Stimulated activated CD8-positive, alpha-beta memory T cell treated with anti-CD3 and anti-CD28 coated beads, Interleukin-15, amount 100 ng/mL, for 1 hour (primary cell): ENCODE measurements at regions not wholly inside any gene's neighbourhood (a gene's known extent, or its start where the extent isn't known, plus 50 kb on each side); places are given as distances from the start of the nearest gene placed in this dataset.
"Not testable (repeated sequence)": the region's sequence is repeated elsewhere in the genome, so short reads cannot be mapped to it uniquely, and the experiment has no call there.

Source experiments
- DNase-seq: peaks from one replicate; pipeline ENCODE4 v3.0.0-alpha.2; 2020; ENCODE audit warnings: low read depth

DNA sequence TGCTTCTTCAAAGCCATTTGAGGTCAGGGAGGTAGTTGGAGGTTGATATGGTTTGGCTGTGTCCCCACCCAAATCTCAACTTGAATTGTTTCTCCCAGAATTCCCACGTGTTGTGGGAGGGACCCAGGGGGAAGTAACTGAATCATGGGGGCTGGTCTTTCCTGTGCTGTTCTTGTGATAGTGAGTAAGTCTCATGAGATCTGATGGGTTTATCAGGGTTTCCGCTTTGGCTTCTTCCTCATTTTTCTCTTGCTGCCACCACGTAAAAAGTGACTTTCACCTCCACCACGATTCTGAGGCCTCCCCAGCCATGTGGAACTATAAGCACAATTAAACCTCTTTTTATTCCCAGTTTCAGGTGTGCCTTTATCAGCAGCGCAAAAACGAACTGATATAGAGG, 62.5 kb upstream of the NFE2L3 start:
- not testable (repeated sequence) for DNase-seq

DNA sequence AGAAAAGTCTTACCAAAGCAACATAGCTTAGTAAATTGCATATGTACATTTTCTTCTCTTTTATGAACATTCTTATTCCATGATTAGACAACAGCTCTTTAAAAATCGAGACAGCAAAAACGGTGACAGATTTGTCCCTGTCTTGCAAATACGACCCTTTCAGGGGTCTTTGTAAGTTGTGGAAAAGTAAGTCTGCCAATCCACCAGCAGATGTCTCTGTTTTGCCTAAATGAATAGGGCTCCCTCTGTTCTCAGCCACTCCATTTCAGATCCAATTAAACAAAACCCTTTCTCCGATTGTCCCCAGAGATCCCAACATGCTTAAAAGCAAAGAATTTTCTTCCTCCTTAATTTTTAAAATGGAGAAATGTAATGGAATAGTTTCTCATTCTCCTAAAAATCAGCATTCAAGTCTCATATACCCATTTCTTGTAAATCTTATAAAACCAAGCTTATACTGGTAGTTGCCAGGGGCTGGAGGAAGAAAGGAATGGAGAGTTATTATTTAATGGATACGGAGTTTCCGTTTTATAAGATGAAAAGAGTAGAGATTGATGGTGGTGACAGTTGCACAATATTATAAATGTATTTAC, 61.0 kb upstream of the NFE2L3 start:
- no peak for DNase-seq

DNA sequence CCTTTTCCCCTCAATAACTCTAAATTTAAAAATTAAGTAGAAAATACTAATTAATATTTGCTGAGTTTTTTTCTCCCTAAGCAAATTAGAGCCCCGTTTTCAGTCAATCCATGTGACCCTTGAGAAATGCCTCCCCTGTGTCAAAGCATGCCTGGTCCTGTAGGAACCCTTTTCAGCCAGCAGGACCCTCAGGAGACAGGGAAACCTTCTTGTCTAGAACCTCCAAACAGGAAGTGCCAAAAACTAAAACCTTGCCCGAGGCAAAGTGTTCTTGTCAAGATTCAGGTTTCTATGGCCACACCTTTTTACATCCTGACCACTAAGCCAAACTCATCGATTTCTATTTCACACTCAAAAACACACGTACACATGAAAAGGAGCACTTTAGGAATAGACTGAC, 60.1 kb upstream of the NFE2L3 start:
- DNase-seq: no peak

DNA sequence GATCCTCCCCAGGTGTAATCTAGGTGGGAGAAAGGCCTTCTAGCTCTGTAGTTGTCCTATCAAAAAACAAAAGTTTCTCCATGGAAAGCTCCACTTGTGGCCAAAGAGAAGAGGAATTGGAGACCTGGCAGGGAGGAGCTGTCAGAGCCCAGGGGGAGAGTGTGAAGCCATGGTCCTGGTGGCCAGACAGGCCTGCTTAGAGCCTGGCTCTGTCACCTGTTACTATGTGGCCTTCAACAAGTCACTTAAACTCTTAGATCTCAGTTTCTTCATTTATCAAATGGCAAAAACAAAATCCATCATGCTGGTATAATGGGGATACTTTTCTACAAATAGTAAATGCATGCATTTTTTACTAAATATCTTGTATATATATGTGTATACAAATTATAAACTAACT, 59.0 kb upstream of the NFE2L3 start:
- DNase-seq: no peak

DNA sequence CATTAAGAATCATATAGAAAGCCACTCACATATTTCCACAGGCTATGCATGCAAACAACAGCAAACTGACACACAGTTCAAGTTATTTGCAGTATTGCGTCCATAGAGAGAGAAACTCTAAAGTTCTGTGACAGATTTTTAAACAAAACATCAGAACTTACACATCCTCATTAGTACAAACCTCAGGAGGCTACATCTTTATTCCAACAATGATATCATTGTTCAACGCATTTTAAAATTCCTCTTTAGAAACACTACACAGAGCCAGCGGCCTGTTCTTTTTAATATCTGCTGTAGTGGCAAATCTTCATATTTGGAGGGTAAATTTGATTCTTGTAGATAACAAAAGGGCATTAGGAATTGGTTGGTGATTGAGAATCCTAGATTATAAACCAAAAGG, 55.9 kb upstream of the NFE2L3 start:
- DNase-seq: no peak

DNA sequence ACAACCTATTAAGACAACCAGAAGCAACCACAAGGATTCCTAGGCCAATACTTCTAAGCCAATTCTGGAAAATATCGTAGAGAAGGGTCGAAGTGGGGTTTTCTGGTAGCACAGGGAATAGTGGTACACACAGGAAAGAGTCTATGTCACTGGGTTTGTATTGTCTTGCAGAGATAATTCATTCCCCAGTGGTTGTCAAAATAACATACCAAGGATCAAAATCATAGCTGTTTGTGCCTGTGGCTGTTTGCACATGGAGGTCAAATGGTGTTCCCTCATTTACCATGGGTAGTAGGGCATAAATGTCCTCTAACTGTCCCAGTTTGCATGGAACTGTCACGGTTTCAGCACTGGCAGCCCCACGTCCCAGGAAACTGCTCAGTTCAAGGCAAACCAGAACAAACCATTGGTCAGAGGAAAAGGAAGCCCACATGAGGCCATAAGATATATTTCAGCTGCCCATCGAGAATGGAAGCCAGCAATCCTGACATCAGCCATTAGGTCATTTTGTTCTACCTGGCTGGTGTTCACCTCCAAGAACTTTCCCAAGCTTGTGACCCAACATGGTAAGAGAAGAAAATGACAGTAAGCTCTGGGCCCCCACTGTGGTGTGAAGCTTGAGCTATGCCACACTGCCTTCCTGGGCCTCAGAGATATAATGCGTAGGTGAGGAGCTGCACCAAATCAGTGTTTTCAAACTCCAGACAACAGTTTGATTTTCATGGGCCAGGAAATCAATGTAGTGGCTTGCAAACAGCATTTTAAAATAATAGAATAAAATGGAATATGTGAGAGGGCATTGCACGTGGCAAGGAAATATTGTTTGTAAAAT, 53.9 kb upstream of the NFE2L3 start:
- no peak for DNase-seq

DNA sequence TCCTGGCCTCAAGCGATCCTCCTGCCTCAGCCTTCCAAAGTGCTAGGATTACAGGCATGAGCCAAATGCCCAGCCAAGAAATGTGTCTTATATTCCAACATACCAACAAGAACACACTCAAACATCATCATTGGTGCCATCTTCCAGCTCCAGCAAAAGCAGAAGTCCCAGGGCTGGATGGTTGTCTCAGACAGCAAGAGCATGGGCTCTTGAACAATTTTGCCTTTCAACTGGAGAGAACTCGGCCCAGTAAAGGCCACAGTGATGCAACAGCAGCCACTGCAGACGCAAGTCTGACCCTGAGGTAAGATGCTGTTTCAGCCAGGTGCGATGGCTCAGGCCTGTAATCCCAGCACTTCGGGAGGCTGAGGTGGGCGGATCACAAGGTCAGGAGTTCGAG, 52.8 kb upstream of the NFE2L3 start:
- no peak for DNase-seq

DNA sequence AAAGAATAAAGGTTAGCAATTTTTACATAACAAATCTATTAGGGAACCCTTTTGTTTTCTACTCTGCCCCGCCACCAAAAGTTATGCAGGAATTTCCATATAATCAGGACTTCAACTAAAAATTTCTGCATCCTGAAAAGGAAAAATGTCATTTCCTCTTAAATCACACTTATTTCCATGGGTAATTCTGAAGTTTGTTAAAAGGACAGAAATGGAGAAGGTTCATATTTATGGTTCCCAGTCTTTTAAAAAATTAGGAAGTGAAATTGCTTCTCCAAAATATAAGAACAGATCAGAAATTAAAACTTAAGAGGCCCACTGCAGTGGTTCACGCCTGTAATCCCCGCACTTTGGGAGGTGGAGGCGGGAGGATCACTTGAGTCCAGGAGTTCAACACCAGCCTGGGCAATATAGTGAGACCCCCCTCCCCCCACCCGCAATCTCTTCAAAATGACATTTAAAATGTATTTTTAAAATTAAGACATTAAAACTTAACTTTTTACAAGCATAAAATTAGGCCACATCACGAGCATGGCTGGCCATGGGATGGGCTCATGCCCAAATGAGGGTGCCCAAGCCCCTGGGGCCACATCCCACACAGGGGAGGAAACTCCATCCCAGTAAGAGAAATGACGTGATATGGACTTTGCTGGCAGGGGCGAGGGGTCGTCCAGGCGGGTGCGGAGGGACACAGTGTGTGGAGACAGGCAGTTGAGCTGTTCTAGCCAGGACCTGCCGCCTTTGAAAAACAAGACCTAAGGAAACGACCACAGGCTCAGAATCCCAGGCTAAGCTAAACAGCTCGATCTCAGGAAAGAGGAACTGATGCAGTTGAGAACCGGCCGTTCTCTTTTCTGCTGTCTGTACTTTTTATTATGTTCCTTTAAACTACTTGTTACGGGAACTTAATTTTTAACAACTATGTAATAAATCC, 51.3 kb upstream of the NFE2L3 start:
- DNase-seq: no peak

DNA sequence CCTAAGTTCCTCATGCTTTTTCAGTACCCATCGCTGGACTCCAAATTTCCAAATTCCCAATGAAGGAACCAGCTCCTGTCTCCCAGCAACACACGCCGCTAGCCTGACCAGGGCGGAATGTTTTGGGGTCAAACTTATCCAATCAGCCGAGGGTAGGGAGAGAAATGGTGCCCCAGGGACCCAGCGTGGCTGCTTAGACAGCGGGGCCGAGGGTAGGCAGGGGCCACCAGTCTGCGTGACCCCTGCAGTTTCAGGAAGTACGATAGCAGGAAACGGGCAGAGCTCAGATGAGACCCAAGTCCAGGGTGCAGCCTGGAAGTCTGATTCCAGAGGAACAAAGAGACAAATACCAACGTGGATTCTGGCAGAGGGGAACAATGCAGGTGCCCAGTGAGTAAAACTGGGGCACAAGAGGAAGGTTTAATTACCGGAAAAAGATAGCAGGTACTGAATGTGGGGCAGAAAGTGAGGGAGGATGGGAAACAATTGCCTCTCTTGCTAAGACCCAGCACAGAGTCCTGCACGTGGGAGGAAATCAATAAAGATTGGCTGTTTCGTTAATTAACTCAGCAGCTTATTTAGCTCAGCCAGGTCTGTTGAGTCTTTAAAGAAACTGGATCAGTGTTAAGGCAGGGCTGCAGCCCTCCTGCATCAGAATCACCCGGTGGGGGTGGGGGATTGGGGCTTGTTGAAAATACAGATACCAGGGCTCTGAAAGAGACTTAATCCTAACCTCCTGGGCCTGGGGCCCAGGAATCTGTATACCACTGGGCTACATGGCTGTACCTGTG, 50.4 kb upstream of the NFE2L3 start:
- no peak for DNase-seq

DNA sequence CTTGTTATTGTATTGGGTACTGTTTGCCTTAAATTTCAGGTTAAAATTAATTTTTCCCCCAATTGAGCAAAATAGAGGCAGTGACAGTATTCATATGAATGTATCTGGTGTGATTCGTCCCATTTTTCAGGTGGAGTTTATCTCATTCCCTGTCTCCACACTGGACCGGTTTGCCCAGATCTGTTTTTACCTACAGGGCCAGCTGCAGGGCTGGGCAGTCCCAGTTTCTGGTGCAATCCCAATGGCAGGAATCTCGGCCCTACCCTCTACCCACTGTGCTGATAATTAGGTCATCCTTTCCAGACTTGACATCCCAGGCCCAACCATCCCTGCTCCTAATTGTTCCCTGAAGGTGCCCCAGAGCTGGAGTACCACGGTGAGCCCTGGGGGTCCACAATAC, 49.8 kb upstream of the NFE2L3 start:
- no peak for DNase-seq
